ENCODE measurements at regions not wholly inside any gene's neighbourhood (a gene's known extent, or its start where the extent isn't known, plus 50 kb on each side); places are given as distances from the start of the nearest gene placed in this dataset.

GRCh38 chr2:2872309-2872617 is 505.4 kb downstream of the EIPR1 start:
- TF ChIP-seq, protein P1, sequence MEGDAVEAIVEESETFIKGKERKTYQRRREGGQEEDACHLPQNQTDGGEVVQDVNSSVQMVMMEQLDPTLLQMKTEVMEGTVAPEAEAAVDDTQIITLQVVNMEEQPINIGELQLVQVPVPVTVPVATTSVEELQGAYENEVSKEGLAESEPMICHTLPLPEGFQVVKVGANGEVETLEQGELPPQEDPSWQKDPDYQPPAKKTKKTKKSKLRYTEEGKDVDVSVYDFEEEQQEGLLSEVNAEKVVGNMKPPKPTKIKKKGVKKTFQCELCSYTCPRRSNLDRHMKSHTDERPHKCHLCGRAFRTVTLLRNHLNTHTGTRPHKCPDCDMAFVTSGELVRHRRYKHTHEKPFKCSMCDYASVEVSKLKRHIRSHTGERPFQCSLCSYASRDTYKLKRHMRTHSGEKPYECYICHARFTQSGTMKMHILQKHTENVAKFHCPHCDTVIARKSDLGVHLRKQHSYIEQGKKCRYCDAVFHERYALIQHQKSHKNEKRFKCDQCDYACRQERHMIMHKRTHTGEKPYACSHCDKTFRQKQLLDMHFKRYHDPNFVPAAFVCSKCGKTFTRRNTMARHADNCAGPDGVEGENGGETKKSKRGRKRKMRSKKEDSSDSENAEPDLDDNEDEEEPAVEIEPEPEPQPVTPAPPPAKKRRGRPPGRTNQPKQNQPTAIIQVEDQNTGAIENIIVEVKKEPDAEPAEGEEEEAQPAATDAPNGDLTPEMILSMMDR (IDR thresholded peaks at IDR 0.05; ENCODE audit: low read length), result no peak
- TF ChIP-seq EZH2 (optimal IDR thresholded peaks at IDR 0.05; ENCODE audit: low read depth, low read length), result no peak
- TF ChIP-seq EZH2phosphoT487 (IDR thresholded peaks at IDR 0.05; ENCODE audit: low read length), result no peak

Measured in MM.1S (cell line).